Thyroid gland (tissue), 4 donors: ENCODE measurements at regions not wholly inside any gene's neighbourhood (a gene's known extent, or its start where the extent isn't known, plus 50 kb on each side); places are given as distances from the start of the nearest gene placed in this dataset.
"Not testable (repeated sequence)": the region's sequence is repeated elsewhere in the genome, so short reads cannot be mapped to it uniquely, and the experiment has no call there.

Experiments used
- CTCF ChIP-seq, 6 experiments: fragments of 200-600 bp in 3 of 6; fragments of 450-650 bp in 3 of 6; sonication (generic) in 3 of 6; IDR thresholded peaks; one replicate each; pipeline ENCODE4 v1.5.1; 2016 to 2019; ENCODE audit warnings: antibody characterized with exemption in 6 of 6, mild to moderate bottlenecking in 2 of 6, inconsistent platforms in 1 of 6, moderate library complexity in 1 of 6
- POLR2A ChIP-seq, 2 donors: fragments of 450-650 bp; IDR thresholded peaks; one replicate each; pipeline ENCODE4 v1.6.1; 2017; ENCODE audit warnings: antibody characterized with exemption in 2 of 2, mild to moderate bottlenecking in 2 of 2, moderate library complexity in 1 of 2

DNA sequence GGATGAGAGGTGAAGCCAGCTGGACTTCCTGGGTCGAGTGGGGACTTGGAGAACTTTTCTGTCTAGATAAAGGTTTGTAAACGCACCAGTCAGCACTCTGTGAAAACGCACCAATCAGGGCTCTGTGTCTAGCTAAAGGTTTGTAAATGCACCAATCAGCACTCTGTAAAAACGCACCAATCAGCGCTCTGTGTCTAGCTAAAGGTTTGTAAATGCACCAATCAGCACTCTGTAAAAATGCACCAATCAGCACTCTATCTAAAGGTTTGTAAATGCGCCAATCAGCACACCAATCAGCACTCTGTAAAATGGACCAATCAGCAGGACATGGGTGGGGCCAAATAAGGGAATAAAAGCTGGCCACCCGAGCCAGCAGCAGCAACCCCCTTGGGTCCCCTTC, 116.4 kb upstream of the CRY1 start:
- not testable (repeated sequence) for TF ChIP-seq CTCF, POLR2A (IDR thresholded peaks at IDR 0.05)
